GM23338 (cell line): ENCODE measurements at regions not wholly inside any gene's neighbourhood (a gene's known extent, or its start where the extent isn't known, plus 50 kb on each side); places are given as distances from the start of the nearest gene placed in this dataset.

Source experiments
- CTCF ChIP-seq, 2 experiments: fragments of 200-600 bp in 1 of 2; sonication (generic) in 1 of 2; conservative IDR thresholded peaks; 2 replicates each; pipeline versions ENCODE4 v1.5.1 to v1.6.1; 2016 to 2017; ENCODE audit warnings: antibody characterized with exemption in 2 of 2, low read depth in 2 of 2, mild to moderate bottlenecking in 2 of 2, moderate library complexity in 1 of 2
- EZH2 ChIP-seq: fragments of 200-600 bp; sonication (generic); IDR thresholded peaks from one replicate; pipeline ENCODE4 v1.8.0; 2017; ENCODE audit warnings: antibody characterized with exemption, mild to moderate bottlenecking, low read depth; ENCODE audit not compliant: unreplicated experiment
- JUNB ChIP-seq: IDR thresholded peaks from one replicate; pipeline ENCODE4 v1.6.1; 2016; ENCODE audit warnings: antibody characterized with exemption; ENCODE audit not compliant: unreplicated experiment
- REST ChIP-seq: IDR thresholded peaks from one replicate; pipeline ENCODE4 v1.6.1; 2018; ENCODE audit warnings: antibody characterized with exemption; ENCODE audit not compliant: unreplicated experiment
- ZNF114 ChIP-seq: fragments of 250-450 bp; sonication (Bioruptor Pico); IDR thresholded peaks from 2 replicates; pipeline ENCODE4 v1.5.0; 2020; ENCODE audit warnings: mild to moderate bottlenecking, moderate library complexity
- ZNF462 ChIP-seq: fragments of 250-450 bp; sonication (Bioruptor Pico); IDR thresholded peaks from 2 replicates; pipeline ENCODE4 v1.5.0; 2020; ENCODE audit warnings: mild to moderate bottlenecking, moderate library complexity

- TF ChIP-seq ZNF462 (CRISPR knock-in tag) (no peak), JUNB (no peak), ZNF114 (no peak), CTCF (conservative IDR thresholded peaks at IDR 0.05; ENCODE audit: low read depth in 2 of 2) (no peak), EZH2 (no peak), REST (no peak)
Observed at GRCh38 chr10:44773565-44773964, 137.6 kb upstream of the TMEM72 start (continued).
